ENCODE measurements at regions not wholly inside any gene's neighbourhood (a gene's known extent, or its start where the extent isn't known, plus 50 kb on each side); places are given as distances from the start of the nearest gene placed in this dataset.

DNA sequence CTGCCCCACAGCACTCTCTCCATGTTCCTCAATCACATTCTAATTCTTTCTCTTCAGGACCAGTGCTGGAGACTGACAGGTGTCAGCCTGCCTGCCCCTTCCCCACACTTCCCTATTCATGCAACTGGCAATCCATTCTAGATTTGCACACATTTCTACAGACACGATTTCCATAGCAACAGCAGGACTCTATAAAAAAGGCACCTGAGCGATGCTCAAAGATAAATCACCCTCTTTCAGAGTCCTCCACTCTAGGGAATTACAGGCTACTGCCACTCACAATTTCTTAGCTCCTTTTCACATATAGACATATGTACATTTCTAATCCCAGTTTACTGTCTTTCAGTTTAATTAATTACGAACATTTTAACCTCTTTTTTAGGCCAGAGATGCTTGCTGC lies 118.1 kb upstream of the ANKRD1 start:
- TF ChIP-seq, protein P1, sequence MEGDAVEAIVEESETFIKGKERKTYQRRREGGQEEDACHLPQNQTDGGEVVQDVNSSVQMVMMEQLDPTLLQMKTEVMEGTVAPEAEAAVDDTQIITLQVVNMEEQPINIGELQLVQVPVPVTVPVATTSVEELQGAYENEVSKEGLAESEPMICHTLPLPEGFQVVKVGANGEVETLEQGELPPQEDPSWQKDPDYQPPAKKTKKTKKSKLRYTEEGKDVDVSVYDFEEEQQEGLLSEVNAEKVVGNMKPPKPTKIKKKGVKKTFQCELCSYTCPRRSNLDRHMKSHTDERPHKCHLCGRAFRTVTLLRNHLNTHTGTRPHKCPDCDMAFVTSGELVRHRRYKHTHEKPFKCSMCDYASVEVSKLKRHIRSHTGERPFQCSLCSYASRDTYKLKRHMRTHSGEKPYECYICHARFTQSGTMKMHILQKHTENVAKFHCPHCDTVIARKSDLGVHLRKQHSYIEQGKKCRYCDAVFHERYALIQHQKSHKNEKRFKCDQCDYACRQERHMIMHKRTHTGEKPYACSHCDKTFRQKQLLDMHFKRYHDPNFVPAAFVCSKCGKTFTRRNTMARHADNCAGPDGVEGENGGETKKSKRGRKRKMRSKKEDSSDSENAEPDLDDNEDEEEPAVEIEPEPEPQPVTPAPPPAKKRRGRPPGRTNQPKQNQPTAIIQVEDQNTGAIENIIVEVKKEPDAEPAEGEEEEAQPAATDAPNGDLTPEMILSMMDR (IDR thresholded peaks at IDR 0.05): no peak
- no peak for TF ChIP-seq POLR2AphosphoS5 (IDR thresholded peaks at IDR 0.05)
- TF ChIP-seq POLR2A (IDR thresholded peaks at IDR 0.05): no peak
